NT2/D1 (cell line): ENCODE measurements at regions not wholly inside any gene's neighbourhood (a gene's known extent, or its start where the extent isn't known, plus 50 kb on each side); places are given as distances from the start of the nearest gene placed in this dataset.
"Not testable (repeated sequence)": the region's sequence is repeated elsewhere in the genome, so short reads cannot be mapped to it uniquely, and the experiment has no call there.

Source experiments
- YY1 ChIP-seq: IDR thresholded peaks from 2 replicates; pipeline ENCODE4 v1.6.1; 2011; ENCODE audit not compliant: insufficient read length, insufficient read depth
- ZNF274 ChIP-seq: IDR thresholded peaks from 2 replicates; pipeline ENCODE4 v1.6.1; 2011; ENCODE audit warnings: mild to moderate bottlenecking, low read depth, low read length

GRCh38 chrX:92278556-92278955, 499.4 kb downstream of the PCDH11X start:
- TF ChIP-seq ZNF274, YY1: not testable (repeated sequence)
